ENCODE measurements at regions not wholly inside any gene's neighbourhood (a gene's known extent, or its start where the extent isn't known, plus 50 kb on each side); places are given as distances from the start of the nearest gene placed in this dataset.
"Not testable (repeated sequence)": the region's sequence is repeated elsewhere in the genome, so short reads cannot be mapped to it uniquely, and the experiment has no call there.

- Mint-ChIP-seq H3K4me3 (ENCODE audit: unreplicated experiment) (no peak overlapping the region), H3K9me3 (ENCODE audit: unreplicated experiment) (no peaks in the 10 kb centered on the region), H3K27ac (ENCODE audit: unreplicated experiment) (no peak overlapping the region), H3K4me1 (ENCODE audit: low read depth, unreplicated experiment) (no peaks in the 10 kb centered on the region), H3K36me3 (ENCODE audit: low read depth, unreplicated experiment) (no peaks in the 10 kb centered on the region), H3K27me3 (ENCODE audit: low read depth, unreplicated experiment) (no peaks in the 10 kb centered on the region)
- Histone ChIP-seq H2AFZ (ENCODE audit: low read depth, low read length) (no peak overlapping the region), H3K36me3 (ENCODE audit: insufficient read depth, low read length) (no peaks in the 10 kb centered on the region), H3K4me2 (ENCODE audit: low read length) (no peak overlapping the region), H4K20me1 (ENCODE audit: insufficient read depth, low read length) (no peaks in the 10 kb centered on the region), H3K4me1 (ENCODE audit: insufficient read depth, low read length) (no peaks in the 10 kb centered on the region), H3K27ac (ENCODE audit: low read depth, low read length) (no peak overlapping the region), H3K79me2 (ENCODE audit: insufficient read depth, low read length) (no peaks in the 10 kb centered on the region), H3K4me3 (ENCODE audit: insufficient read depth, low read depth, low read length) (no peak overlapping the region), H3K9me3 (ENCODE audit: insufficient read depth, low read depth, low read length) (no peaks in the 10 kb centered on the region), H3K9ac (ENCODE audit: low read length) (no peak overlapping the region), H3K27me3 (ENCODE audit: insufficient read depth, low read length) (no peaks in the 10 kb centered on the region)
- TF ChIP-seq EZH2 (IDR thresholded peaks at IDR 0.05; ENCODE audit: insufficient read depth, low read length), result no peak
- FAIRE-seq (no peak), DNase-seq (ENCODE audit: low read depth) (no peak)
These were observed 800.2 kb downstream of the PLCL1 start for GRCh38 chr2:198604599-198604998.

GRCh38 chr2:198602986-198603385 lies 798.6 kb downstream of the PLCL1 start:
- H3K9me3 ChIP-seq (ENCODE audit: insufficient read depth, low read depth, low read length); H3K27ac Mint-ChIP-seq (ENCODE audit: unreplicated experiment); H3K4me3 Mint-ChIP-seq (ENCODE audit: unreplicated experiment); H3K79me2 ChIP-seq (ENCODE audit: insufficient read depth, low read length); H3K36me3 Mint-ChIP-seq (ENCODE audit: low read depth, unreplicated experiment); H4K20me1 ChIP-seq (ENCODE audit: insufficient read depth, low read length); H3K9ac ChIP-seq (ENCODE audit: low read length); H3K36me3 ChIP-seq (ENCODE audit: insufficient read depth, low read length); H3K4me1 Mint-ChIP-seq (ENCODE audit: low read depth, unreplicated experiment); H3K4me3 ChIP-seq (ENCODE audit: insufficient read depth, low read depth, low read length); H3K27ac ChIP-seq (ENCODE audit: low read depth, low read length); H2AFZ ChIP-seq (ENCODE audit: low read depth, low read length); FAIRE-seq; H3K27me3 Mint-ChIP-seq (ENCODE audit: low read depth, unreplicated experiment); H3K4me2 ChIP-seq (ENCODE audit: low read length); H3K9me3 Mint-ChIP-seq (ENCODE audit: unreplicated experiment); DNase-seq (ENCODE audit: low read depth); H3K4me1 ChIP-seq (ENCODE audit: insufficient read depth, low read length); H3K27me3 ChIP-seq (ENCODE audit: insufficient read depth, low read length): not testable (repeated sequence)

GRCh38 chr2:198597648-198598047 lies 793.3 kb downstream of the PLCL1 start:
- H3K4me1 ChIP-seq (ENCODE audit: insufficient read depth, low read length), result no peaks in the 10 kb centered on the region
- TF ChIP-seq CTCF (IDR thresholded peaks at IDR 0.05; ENCODE audit: insufficient read depth, low read depth, low read length) (no peak), EZH2 (IDR thresholded peaks at IDR 0.05; ENCODE audit: insufficient read depth, low read length) (no peak)
- DNase-seq (ENCODE audit: low read depth), result no peak

GRCh38 chr2:198596985-198597384 lies 792.6 kb downstream of the PLCL1 start:
- FAIRE-seq, result no peak
- no peak overlapping the region for H3K4me3 ChIP-seq (ENCODE audit: insufficient read depth, low read depth, low read length)
- no peaks in the 10 kb centered on the region for H3K4me1 ChIP-seq (ENCODE audit: insufficient read depth, low read length)
- no peaks in the 10 kb centered on the region for H3K79me2 ChIP-seq (ENCODE audit: insufficient read depth, low read length)
- Mint-ChIP-seq H3K4me1 (ENCODE audit: low read depth, unreplicated experiment) (no peaks in the 10 kb centered on the region), H3K36me3 (ENCODE audit: low read depth, unreplicated experiment) (no peaks in the 10 kb centered on the region), H3K4me3 (ENCODE audit: unreplicated experiment) (no peak overlapping the region), H3K9me3 (ENCODE audit: unreplicated experiment) (no peaks in the 10 kb centered on the region), H3K27me3 (ENCODE audit: low read depth, unreplicated experiment) (no peaks in the 10 kb centered on the region), H3K27ac (ENCODE audit: unreplicated experiment) (no peak overlapping the region)
- no peaks in the 10 kb centered on the region for H3K36me3 ChIP-seq (ENCODE audit: insufficient read depth, low read length)
- H4K20me1 ChIP-seq (ENCODE audit: insufficient read depth, low read length), result no peaks in the 10 kb centered on the region
- no peak overlapping the region for H3K4me2 ChIP-seq (ENCODE audit: low read length)
- no peak for DNase-seq (ENCODE audit: low read depth)
- H3K9me3 ChIP-seq (ENCODE audit: insufficient read depth, low read depth, low read length), result no peaks in the 10 kb centered on the region
- no peak overlapping the region for H3K9ac ChIP-seq (ENCODE audit: low read length)
- no peaks in the 10 kb centered on the region for H3K27me3 ChIP-seq (ENCODE audit: insufficient read depth, low read length)
- H3K27ac ChIP-seq (ENCODE audit: low read depth, low read length), result no peak overlapping the region
- H2AFZ ChIP-seq (ENCODE audit: low read depth, low read length), result no peak overlapping the region
- TF ChIP-seq CTCF (IDR thresholded peaks at IDR 0.05; ENCODE audit: insufficient read depth, low read depth, low read length) (no peak), EZH2 (IDR thresholded peaks at IDR 0.05; ENCODE audit: insufficient read depth, low read length) (no peak)

More at GRCh38 chr2:198597648-198598047, 793.3 kb downstream of the PLCL1 start:
- Histone ChIP-seq H4K20me1 (ENCODE audit: insufficient read depth, low read length) (no peaks in the 10 kb centered on the region), H3K36me3 (ENCODE audit: insufficient read depth, low read length) (no peaks in the 10 kb centered on the region), H3K27ac (ENCODE audit: low read depth, low read length) (no peak overlapping the region), H3K79me2 (ENCODE audit: insufficient read depth, low read length) (no peaks in the 10 kb centered on the region), H3K4me3 (ENCODE audit: insufficient read depth, low read depth, low read length) (no peak overlapping the region), H2AFZ (ENCODE audit: low read depth, low read length) (no peak overlapping the region), H3K4me2 (ENCODE audit: low read length) (no peak overlapping the region), H3K9me3 (ENCODE audit: insufficient read depth, low read depth, low read length) (no peaks in the 10 kb centered on the region), H3K27me3 (ENCODE audit: insufficient read depth, low read length) (no peaks in the 10 kb centered on the region), H3K9ac (ENCODE audit: low read length) (no peak overlapping the region)
- H3K27ac Mint-ChIP-seq (ENCODE audit: unreplicated experiment), result no peak overlapping the region
- no peaks in the 10 kb centered on the region for H3K9me3 Mint-ChIP-seq (ENCODE audit: unreplicated experiment)
- no peaks in the 10 kb centered on the region for H3K4me1 Mint-ChIP-seq (ENCODE audit: low read depth, unreplicated experiment)
- no peak overlapping the region for H3K4me3 Mint-ChIP-seq (ENCODE audit: unreplicated experiment)
- no peaks in the 10 kb centered on the region for H3K36me3 Mint-ChIP-seq (ENCODE audit: low read depth, unreplicated experiment)
- no peak for FAIRE-seq
- H3K27me3 Mint-ChIP-seq (ENCODE audit: low read depth, unreplicated experiment), result no peaks in the 10 kb centered on the region
